Liver (tissue), 3 donors: ENCODE measurements at regions not wholly inside any gene's neighbourhood (a gene's known extent, or its start where the extent isn't known, plus 50 kb on each side); places are given as distances from the start of the nearest gene placed in this dataset.
"Not testable (repeated sequence)": the region's sequence is repeated elsewhere in the genome, so short reads cannot be mapped to it uniquely, and the experiment has no call there.

Source experiments
- EGR1 ChIP-seq, 2 donors: IDR thresholded peaks; 2 replicates each; pipeline ENCODE4 v1.6.1; 2016 to 2018; ENCODE audit warnings: antibody characterized with exemption in 2 of 2, low read depth in 2 of 2
- GABPA ChIP-seq, 2 donors: IDR thresholded peaks in 1 of 2; conservative IDR thresholded peaks in 1 of 2; 2 replicates each; pipeline ENCODE4 v1.6.1; 2016; ENCODE audit warnings: antibody characterized with exemption in 2 of 2, mild to moderate bottlenecking in 1 of 2, moderate library complexity in 1 of 2
- HNF4A ChIP-seq, 2 donors: conservative IDR thresholded peaks; 2 replicates each; pipeline ENCODE4 v1.6.1; 2016; ENCODE audit warnings: antibody characterized with exemption in 2 of 2, mild to moderate bottlenecking in 2 of 2
- HNF4G ChIP-seq: IDR thresholded peaks from 2 replicates; pipeline ENCODE4 v1.6.1; 2016; ENCODE audit warnings: antibody characterized with exemption
- JUND ChIP-seq, 2 donors: IDR thresholded peaks; 2 replicates each; pipeline ENCODE4 v1.6.1; 2016; ENCODE audit warnings: antibody characterized with exemption in 2 of 2
- RAD21 ChIP-seq, 2 donors: IDR thresholded peaks; 2 replicates each; pipeline ENCODE4 v1.6.1; 2016; ENCODE audit warnings: antibody characterized with exemption in 2 of 2, mild to moderate bottlenecking in 2 of 2
- RXRA ChIP-seq, 2 donors: IDR thresholded peaks; 2 replicates each; pipeline ENCODE4 v1.6.1; 2017 to 2018; ENCODE audit warnings: antibody characterized with exemption in 2 of 2, mild to moderate bottlenecking in 1 of 2
- TAF1 ChIP-seq: conservative IDR thresholded peaks from 2 replicates; pipeline ENCODE4 v1.6.1; 2016; ENCODE audit warnings: antibody characterized with exemption, mild to moderate bottlenecking
- YY1 ChIP-seq: IDR thresholded peaks from 2 replicates; pipeline ENCODE4 v1.6.1; 2016; ENCODE audit warnings: antibody characterized with exemption, mild to moderate bottlenecking
- TF ChIP-seq, protein P1 (sequence below): fragments of 150-350 bp; IDR thresholded peaks from 2 replicates; pipeline ENCODE4 v1.5.1; 2017; ENCODE audit warnings: improper control_type of control experiment, low read depth, low read length; ENCODE audit not compliant: missing input control
- TF ChIP-seq, protein P2 (sequence below): IDR thresholded peaks from 2 replicates; pipeline ENCODE4 v1.6.1; 2016; ENCODE audit warnings: antibody characterized with exemption
- TF ChIP-seq, protein P3 (sequence below): IDR thresholded peaks from 2 replicates; pipeline ENCODE4 v1.6.1; 2016; ENCODE audit warnings: antibody characterized with exemption
- TF ChIP-seq, protein P4 (sequence below): IDR thresholded peaks from 2 replicates; pipeline ENCODE4 v1.6.1; 2016; ENCODE audit warnings: antibody characterized with exemption, mild to moderate bottlenecking
- donor health status: healthy.
- donor health status: healthy.

DNA sequence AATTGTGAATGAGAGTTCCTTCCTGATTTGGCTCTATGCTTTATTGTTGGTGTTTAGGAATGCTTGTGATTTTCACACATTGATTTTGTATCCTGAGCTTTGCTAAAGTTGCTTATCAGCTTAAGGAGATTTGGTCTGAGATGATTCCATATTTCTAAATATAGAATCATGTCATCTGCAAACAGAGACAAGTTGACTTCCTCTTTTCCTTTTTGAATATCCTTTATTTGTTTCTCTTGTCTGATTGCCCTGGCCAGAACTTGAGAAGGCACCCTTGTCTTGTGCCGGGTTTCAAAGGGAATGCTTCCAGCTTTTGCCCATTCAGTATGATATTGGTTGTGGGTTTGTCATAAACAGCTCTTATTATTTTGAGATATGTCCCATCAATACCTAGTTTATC is 260.6 kb downstream of the TDRD3 start:
- TF ChIP-seq RAD21 (IDR thresholded peaks at IDR 0.05); TAF1; GABPA (IDR thresholded peaks at IDR 0.05 in 1 of 2, conservative IDR thresholded peaks at IDR 0.05 in 1 of 2); HNF4A (conservative IDR thresholded peaks at IDR 0.05); RXRA (IDR thresholded peaks at IDR 0.05); JUND (IDR thresholded peaks at IDR 0.05); EGR1 (IDR thresholded peaks at IDR 0.05; ENCODE audit: low read depth in 2 of 2); HNF4G; YY1: not testable (repeated sequence)
- TF ChIP-seq, protein P1, sequence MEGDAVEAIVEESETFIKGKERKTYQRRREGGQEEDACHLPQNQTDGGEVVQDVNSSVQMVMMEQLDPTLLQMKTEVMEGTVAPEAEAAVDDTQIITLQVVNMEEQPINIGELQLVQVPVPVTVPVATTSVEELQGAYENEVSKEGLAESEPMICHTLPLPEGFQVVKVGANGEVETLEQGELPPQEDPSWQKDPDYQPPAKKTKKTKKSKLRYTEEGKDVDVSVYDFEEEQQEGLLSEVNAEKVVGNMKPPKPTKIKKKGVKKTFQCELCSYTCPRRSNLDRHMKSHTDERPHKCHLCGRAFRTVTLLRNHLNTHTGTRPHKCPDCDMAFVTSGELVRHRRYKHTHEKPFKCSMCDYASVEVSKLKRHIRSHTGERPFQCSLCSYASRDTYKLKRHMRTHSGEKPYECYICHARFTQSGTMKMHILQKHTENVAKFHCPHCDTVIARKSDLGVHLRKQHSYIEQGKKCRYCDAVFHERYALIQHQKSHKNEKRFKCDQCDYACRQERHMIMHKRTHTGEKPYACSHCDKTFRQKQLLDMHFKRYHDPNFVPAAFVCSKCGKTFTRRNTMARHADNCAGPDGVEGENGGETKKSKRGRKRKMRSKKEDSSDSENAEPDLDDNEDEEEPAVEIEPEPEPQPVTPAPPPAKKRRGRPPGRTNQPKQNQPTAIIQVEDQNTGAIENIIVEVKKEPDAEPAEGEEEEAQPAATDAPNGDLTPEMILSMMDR: not testable (repeated sequence)
- TF ChIP-seq, protein P2, sequence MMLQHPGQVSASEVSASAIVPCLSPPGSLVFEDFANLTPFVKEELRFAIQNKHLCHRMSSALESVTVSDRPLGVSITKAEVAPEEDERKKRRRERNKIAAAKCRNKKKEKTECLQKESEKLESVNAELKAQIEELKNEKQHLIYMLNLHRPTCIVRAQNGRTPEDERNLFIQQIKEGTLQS: not testable (repeated sequence)
- TF ChIP-seq, protein P3, sequence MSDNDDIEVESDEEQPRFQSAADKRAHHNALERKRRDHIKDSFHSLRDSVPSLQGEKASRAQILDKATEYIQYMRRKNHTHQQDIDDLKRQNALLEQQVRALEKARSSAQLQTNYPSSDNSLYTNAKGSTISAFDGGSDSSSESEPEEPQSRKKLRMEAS: not testable (repeated sequence)
- TF ChIP-seq, protein P4, sequence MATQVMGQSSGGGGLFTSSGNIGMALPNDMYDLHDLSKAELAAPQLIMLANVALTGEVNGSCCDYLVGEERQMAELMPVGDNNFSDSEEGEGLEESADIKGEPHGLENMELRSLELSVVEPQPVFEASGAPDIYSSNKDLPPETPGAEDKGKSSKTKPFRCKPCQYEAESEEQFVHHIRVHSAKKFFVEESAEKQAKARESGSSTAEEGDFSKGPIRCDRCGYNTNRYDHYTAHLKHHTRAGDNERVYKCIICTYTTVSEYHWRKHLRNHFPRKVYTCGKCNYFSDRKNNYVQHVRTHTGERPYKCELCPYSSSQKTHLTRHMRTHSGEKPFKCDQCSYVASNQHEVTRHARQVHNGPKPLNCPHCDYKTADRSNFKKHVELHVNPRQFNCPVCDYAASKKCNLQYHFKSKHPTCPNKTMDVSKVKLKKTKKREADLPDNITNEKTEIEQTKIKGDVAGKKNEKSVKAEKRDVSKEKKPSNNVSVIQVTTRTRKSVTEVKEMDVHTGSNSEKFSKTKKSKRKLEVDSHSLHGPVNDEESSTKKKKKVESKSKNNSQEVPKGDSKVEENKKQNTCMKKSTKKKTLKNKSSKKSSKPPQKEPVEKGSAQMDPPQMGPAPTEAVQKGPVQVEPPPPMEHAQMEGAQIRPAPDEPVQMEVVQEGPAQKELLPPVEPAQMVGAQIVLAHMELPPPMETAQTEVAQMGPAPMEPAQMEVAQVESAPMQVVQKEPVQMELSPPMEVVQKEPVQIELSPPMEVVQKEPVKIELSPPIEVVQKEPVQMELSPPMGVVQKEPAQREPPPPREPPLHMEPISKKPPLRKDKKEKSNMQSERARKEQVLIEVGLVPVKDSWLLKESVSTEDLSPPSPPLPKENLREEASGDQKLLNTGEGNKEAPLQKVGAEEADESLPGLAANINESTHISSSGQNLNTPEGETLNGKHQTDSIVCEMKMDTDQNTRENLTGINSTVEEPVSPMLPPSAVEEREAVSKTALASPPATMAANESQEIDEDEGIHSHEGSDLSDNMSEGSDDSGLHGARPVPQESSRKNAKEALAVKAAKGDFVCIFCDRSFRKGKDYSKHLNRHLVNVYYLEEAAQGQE: not testable (repeated sequence)
